ENCODE measurements at regions not wholly inside any gene's neighbourhood (a gene's known extent, or its start where the extent isn't known, plus 50 kb on each side); places are given as distances from the start of the nearest gene placed in this dataset.

DNA sequence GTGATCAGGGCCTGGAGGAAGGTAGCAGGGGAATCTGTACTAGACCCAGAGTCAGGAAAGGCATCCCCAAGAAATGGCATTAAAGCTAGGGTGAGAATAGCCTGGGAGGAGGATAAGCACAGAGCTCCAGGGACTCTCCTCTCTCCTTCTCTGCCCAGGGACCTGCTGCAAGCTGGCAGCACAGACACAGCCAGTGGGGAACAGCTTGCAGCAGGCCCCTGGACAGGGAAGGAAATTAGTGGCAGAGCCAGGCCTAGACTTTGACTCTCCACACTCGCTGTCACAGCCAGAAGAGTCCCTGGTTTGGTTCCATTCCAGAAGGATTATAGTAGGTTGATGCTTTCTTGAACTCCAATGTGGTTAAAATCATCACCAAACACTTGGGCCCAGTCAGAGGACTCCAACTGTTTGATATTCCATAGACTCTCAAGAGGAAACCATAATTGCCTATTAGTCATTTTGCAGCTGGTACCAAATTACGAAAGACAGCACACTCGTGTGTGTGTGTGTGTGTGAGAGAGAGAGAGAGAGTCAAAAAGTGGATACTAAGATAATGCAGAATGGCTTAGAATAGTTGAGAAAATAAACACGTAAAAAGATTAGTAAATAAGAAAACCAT, 95.5 kb upstream of the ATP8B1 start:
- no peaks in the 10 kb centered on the region for H3K79me2 ChIP-seq (ENCODE audit: low read length)
- H4K20me1 ChIP-seq (ENCODE audit: insufficient read depth, low read length), result no peaks in the 10 kb centered on the region
- no peak overlapping the region for H3K4me3 ChIP-seq (ENCODE audit: low read length)
- H3K9me2 ChIP-seq (replicated peaks; ENCODE audit: insufficient read depth, low read length), result no peaks in the 10 kb centered on the region
- no peak for TF ChIP-seq EZH2phosphoT487 (IDR thresholded peaks at IDR 0.05; ENCODE audit: low read length)
- H3K27ac ChIP-seq (ENCODE audit: low read length), result no peak overlapping the region
- H3K4me2 ChIP-seq (ENCODE audit: low read depth, low read length), result no peak overlapping the region
- no peak overlapping the region for H2AFZ ChIP-seq (ENCODE audit: low read length)
- DNase-seq, result no peak
- no peaks in the 10 kb centered on the region for H3K36me3 ChIP-seq (replicated peaks; ENCODE audit: insufficient read depth, low read length)
- no peaks in the 10 kb centered on the region for H3F3A ChIP-seq (ENCODE audit: insufficient read depth, low read length)
- peaks cover 11% of the 10 kb centered on the region for H3K4me1 ChIP-seq (ENCODE audit: low read length)
- no peaks in the 10 kb centered on the region for H3K27me3 ChIP-seq (replicated peaks; ENCODE audit: insufficient read depth, low read length)
- H3K9ac ChIP-seq (ENCODE audit: low read length), result no peak overlapping the region
- H3K9me3 ChIP-seq (replicated peaks; ENCODE audit: insufficient read depth, low read length), result no peaks in the 10 kb centered on the region

DNA sequence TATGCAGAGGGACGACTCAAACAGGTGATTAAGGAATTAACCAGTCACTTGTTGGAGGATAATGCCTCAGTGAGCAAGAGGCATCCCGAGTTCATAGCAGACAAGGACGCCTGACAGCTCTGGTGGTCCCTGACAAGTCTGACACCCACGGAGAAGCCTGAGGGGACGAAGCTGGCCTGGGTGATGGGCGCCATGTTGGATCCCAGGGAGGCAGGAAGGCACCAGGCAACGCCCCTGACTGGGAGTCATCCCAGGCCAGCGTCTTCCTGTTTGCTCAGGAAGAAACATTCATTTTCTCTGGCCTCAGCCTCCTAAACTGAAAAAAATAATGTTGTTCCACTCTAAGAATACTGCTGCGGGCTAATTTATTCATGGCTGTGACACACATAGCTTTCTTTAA, 92.1 kb upstream of the ATP8B1 start:
- Histone ChIP-seq H3F3A (ENCODE audit: insufficient read depth, low read length) (no peaks in the 10 kb centered on the region), H3K4me1 (ENCODE audit: low read length) (peaks cover 13% of the 10 kb centered on the region), H3K4me2 (ENCODE audit: low read depth, low read length) (no peak overlapping the region), H3K9me2 (replicated peaks; ENCODE audit: insufficient read depth, low read length) (no peaks in the 10 kb centered on the region), H3K27me3 (replicated peaks; ENCODE audit: insufficient read depth, low read length) (no peaks in the 10 kb centered on the region), H3K9me3 (replicated peaks; ENCODE audit: insufficient read depth, low read length) (no peaks in the 10 kb centered on the region), H3K36me3 (replicated peaks; ENCODE audit: insufficient read depth, low read length) (no peaks in the 10 kb centered on the region), H3K9ac (ENCODE audit: low read length) (no peak overlapping the region), H3K4me3 (ENCODE audit: low read length) (no peak overlapping the region), H4K20me1 (ENCODE audit: insufficient read depth, low read length) (no peaks in the 10 kb centered on the region), H3K79me2 (ENCODE audit: low read length) (no peaks in the 10 kb centered on the region), H3K27ac (ENCODE audit: low read length) (no peak overlapping the region), H2AFZ (ENCODE audit: low read length) (no peak overlapping the region)
- no peak for DNase-seq
- no peak for TF ChIP-seq EZH2phosphoT487 (IDR thresholded peaks at IDR 0.05; ENCODE audit: low read length)
- TF ChIP-seq EZH2 (optimal IDR thresholded peaks at IDR 0.05; ENCODE audit: low read depth, low read length), result no peak
- TF ChIP-seq CTCF (IDR thresholded peaks at IDR 0.05; ENCODE audit: low read length), result no peak

GRCh38 chr18:57891707-57892391, 88.7 kb upstream of the ATP8B1 start:
- no peaks in the 10 kb centered on the region for H3F3A ChIP-seq (ENCODE audit: insufficient read depth, low read length)
- H3K9ac ChIP-seq (ENCODE audit: low read length), result no peak overlapping the region
- no peaks in the 10 kb centered on the region for H4K20me1 ChIP-seq (ENCODE audit: insufficient read depth, low read length)
- no peaks in the 10 kb centered on the region for H3K36me3 ChIP-seq (replicated peaks; ENCODE audit: insufficient read depth, low read length)
- DNase-seq, result peak; percentile 25
- peak overlapping the region; percentile 31 for H3K4me2 ChIP-seq (ENCODE audit: low read depth, low read length)
- no peaks in the 10 kb centered on the region for H3K79me2 ChIP-seq (ENCODE audit: low read length)
- peaks cover 13% of the 10 kb centered on the region for H3K4me1 ChIP-seq (ENCODE audit: low read length)
- no peak overlapping the region for H3K4me3 ChIP-seq (ENCODE audit: low read length)
- H2AFZ ChIP-seq (ENCODE audit: low read length), result 0 out of 2 replicates have a peak overlapping the region, but pooled peaks have one; percentile 35
- H3K9me2 ChIP-seq (replicated peaks; ENCODE audit: insufficient read depth, low read length), result no peaks in the 10 kb centered on the region
- H3K27me3 ChIP-seq (replicated peaks; ENCODE audit: insufficient read depth, low read length), result no peaks in the 10 kb centered on the region
- H3K9me3 ChIP-seq (replicated peaks; ENCODE audit: insufficient read depth, low read length), result no peaks in the 10 kb centered on the region
- peak overlapping the region; percentile 30; the same call in 1 of the 2 replicates for H3K27ac ChIP-seq (ENCODE audit: low read length)
- TF ChIP-seq EZH2phosphoT487 (IDR thresholded peaks at IDR 0.05; ENCODE audit: low read length) (no peak), EZH2 (optimal IDR thresholded peaks at IDR 0.05; ENCODE audit: low read depth, low read length) (no peak), CTCF (IDR thresholded peaks at IDR 0.05; ENCODE audit: low read length) (no peak)

DNA sequence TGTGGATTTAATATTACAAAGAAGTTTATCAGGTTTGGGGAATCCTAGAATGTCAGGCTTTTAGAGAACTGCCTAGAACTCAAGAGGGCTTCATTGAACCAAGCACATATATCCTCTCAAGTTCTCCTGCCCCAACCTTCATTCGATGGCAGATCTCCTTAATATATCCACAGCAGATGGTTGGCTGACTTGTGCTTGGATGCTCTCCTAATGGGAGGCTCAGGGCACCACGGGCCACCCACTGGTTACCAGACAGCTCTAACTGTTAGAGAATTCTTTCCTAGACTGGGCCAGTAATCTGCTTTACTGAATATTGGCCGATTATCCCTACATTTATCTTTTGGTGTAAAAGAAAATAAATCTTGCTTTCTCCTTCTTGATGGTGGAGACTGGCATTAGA, 87.2 kb upstream of the ATP8B1 start:
- H3K79me2 ChIP-seq (ENCODE audit: low read length), result no peaks in the 10 kb centered on the region
- H3K27ac ChIP-seq (ENCODE audit: low read length), result no peak overlapping the region
- H3K4me1 ChIP-seq (ENCODE audit: low read length), result peaks cover 13% of the 10 kb centered on the region
- H3K27me3 ChIP-seq (replicated peaks; ENCODE audit: insufficient read depth, low read length), result no peaks in the 10 kb centered on the region
- no peak overlapping the region for H3K4me2 ChIP-seq (ENCODE audit: low read depth, low read length)
- H3K4me3 ChIP-seq (ENCODE audit: low read length), result no peak overlapping the region
- no peaks in the 10 kb centered on the region for H3K9me3 ChIP-seq (replicated peaks; ENCODE audit: insufficient read depth, low read length)
- H2AFZ ChIP-seq (ENCODE audit: low read length), result no peak overlapping the region
- no peaks in the 10 kb centered on the region for H4K20me1 ChIP-seq (ENCODE audit: insufficient read depth, low read length)
- H3K9ac ChIP-seq (ENCODE audit: low read length), result no peak overlapping the region
- no peaks in the 10 kb centered on the region for H3K36me3 ChIP-seq (replicated peaks; ENCODE audit: insufficient read depth, low read length)
- TF ChIP-seq CTCF (IDR thresholded peaks at IDR 0.05; ENCODE audit: low read length) (no peak), EZH2 (optimal IDR thresholded peaks at IDR 0.05; ENCODE audit: low read depth, low read length) (no peak), EZH2phosphoT487 (IDR thresholded peaks at IDR 0.05; ENCODE audit: low read length) (no peak)
- no peak for DNase-seq
- H3K9me2 ChIP-seq (replicated peaks; ENCODE audit: insufficient read depth, low read length), result no peaks in the 10 kb centered on the region
- H3F3A ChIP-seq (ENCODE audit: insufficient read depth, low read length), result no peaks in the 10 kb centered on the region
